Endothelial cell (in vitro differentiated cells): ENCODE measurements at regions not wholly inside any gene's neighbourhood (a gene's known extent, or its start where the extent isn't known, plus 50 kb on each side); places are given as distances from the start of the nearest gene placed in this dataset.
"Not testable (repeated sequence)": the region's sequence is repeated elsewhere in the genome, so short reads cannot be mapped to it uniquely, and the experiment has no call there.

Experiments
- DNase-seq: peaks from one replicate; pipeline ENCODE4 v3.0.0; 2021; ENCODE audit warnings: low spot score
- H3K27ac Mint-ChIP-seq: one replicate; pipeline ENCODE4 v1.8.0; 2021; ENCODE audit warnings: mixed read lengths, inconsistent platforms; ENCODE audit not compliant: unreplicated experiment
- H3K27me3 Mint-ChIP-seq: one replicate; pipeline ENCODE4 v1.8.0; 2021; ENCODE audit warnings: mild to moderate bottlenecking, moderate library complexity, mixed read lengths, inconsistent platforms; ENCODE audit not compliant: unreplicated experiment
- H3K36me3 Mint-ChIP-seq: one replicate; pipeline ENCODE4 v1.8.0; 2021; ENCODE audit warnings: mild to moderate bottlenecking, low read depth, mixed read lengths, inconsistent platforms; ENCODE audit not compliant: unreplicated experiment
- H3K4me1 Mint-ChIP-seq: one replicate; pipeline ENCODE4 v1.8.0; 2021; ENCODE audit warnings: mild to moderate bottlenecking, mixed read lengths, inconsistent platforms; ENCODE audit not compliant: unreplicated experiment
- H3K4me3 Mint-ChIP-seq: one replicate; pipeline ENCODE4 v1.8.0; 2021; ENCODE audit warnings: mild to moderate bottlenecking, mixed read lengths, inconsistent platforms; ENCODE audit not compliant: unreplicated experiment
- H3K9me3 Mint-ChIP-seq: one replicate; pipeline ENCODE4 v1.8.0; 2021; ENCODE audit warnings: mixed read lengths, inconsistent platforms; ENCODE audit not compliant: unreplicated experiment
- CTCF ChIP-seq: fragments of 200-600 bp; sonication (generic); IDR thresholded peaks from one replicate; pipeline ENCODE4 v1.5.0; 2021; ENCODE audit warnings: antibody characterized with exemption; ENCODE audit not compliant: unreplicated experiment

DNA sequence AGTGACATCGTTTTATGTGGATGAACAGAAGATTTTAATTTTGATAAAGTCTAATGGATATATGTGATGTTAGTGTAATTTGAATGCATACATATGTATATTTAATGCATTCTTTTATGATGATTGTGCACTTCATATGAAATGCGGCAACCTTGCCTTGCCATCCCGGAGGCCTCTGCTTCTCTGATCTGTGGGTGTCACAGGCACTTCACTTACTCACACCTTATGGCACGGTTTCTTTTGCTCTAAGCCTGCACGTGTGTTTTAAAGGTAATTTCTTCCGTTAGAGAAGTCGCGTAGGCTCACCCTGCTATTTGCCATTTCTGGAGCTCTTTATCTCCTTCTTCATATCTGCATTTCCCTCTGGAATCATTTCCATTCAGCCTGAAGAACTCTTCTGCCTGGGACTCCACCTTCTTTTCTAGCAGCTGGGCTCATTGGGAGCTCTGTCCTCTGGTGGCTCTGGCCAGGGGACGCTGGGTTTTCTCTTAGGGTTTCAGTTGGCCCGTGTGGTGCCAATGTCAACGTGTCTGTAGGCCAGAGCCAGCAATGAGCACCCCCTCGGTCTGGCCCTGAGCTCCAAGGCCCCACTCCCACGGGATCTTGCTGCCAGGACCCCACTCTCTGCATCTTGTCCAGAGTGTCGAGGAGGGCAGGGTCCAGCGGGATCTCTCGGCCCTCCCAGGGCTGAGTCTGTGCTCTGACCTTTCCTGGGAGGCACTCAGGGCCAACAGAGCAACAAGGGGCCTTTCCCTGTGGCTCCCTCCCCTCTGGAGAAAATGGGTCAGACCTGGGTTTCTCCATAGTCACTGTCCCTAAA is 97.3 kb downstream of the RTP5 start:
- H3K9me3 Mint-ChIP-seq, result no peaks in the 10 kb centered on the region
- peak overlapping the region; percentile 65 for H3K27ac Mint-ChIP-seq
- DNase-seq, result no peak
- TF ChIP-seq CTCF, result no peak
- peaks cover 26% of the 10 kb centered on the region for H3K4me1 Mint-ChIP-seq
- H3K27me3 Mint-ChIP-seq, result peaks cover 6% of the 10 kb centered on the region
- H3K36me3 Mint-ChIP-seq, result peaks cover 7% of the 10 kb centered on the region
- peak overlapping the region; percentile 2 for H3K4me3 Mint-ChIP-seq

- peaks cover 14% of the 10 kb centered on the region for H3K36me3 Mint-ChIP-seq
- no peaks in the 10 kb centered on the region for H3K9me3 Mint-ChIP-seq
- peaks cover 19% of the 10 kb centered on the region for H3K4me1 Mint-ChIP-seq
- DNase-seq, result no peak
- H3K4me3 Mint-ChIP-seq, result no peak overlapping the region
- no peak for TF ChIP-seq CTCF
- H3K27ac Mint-ChIP-seq, result no peak overlapping the region
- H3K27me3 Mint-ChIP-seq, result peaks cover 6% of the 10 kb centered on the region
These were observed 98.1 kb downstream of the RTP5 start for GRCh38 chr2:241967467-241968144.

DNA sequence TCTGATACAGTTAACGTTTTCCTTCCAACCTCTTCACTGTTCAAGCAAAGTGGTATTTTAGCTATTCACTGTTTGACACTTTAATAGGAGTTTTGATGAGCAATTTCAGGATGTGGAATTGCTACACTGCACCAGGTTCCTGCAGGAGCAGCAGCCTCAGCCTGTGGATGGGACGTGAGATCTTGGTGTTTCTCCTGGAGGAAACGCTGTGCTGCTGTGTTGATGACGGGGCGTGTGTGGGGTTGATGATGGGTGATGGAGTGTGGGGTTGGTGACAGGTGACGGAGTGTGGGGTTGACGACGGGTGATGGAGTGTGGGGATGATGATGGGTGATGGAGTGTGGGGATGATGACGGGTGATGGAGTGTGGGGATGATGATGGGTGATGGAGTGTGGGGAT is 98.9 kb downstream of the RTP5 start:
- Mint-ChIP-seq H3K27ac (no peak overlapping the region), H3K36me3 (peaks cover 22% of the 10 kb centered on the region), H3K4me1 (peaks cover 19% of the 10 kb centered on the region), H3K27me3 (peaks cover 10% of the 10 kb centered on the region), H3K4me3 (no peak overlapping the region), H3K9me3 (no peaks in the 10 kb centered on the region)
- TF ChIP-seq CTCF, result no peak
- DNase-seq, result no peak

DNA sequence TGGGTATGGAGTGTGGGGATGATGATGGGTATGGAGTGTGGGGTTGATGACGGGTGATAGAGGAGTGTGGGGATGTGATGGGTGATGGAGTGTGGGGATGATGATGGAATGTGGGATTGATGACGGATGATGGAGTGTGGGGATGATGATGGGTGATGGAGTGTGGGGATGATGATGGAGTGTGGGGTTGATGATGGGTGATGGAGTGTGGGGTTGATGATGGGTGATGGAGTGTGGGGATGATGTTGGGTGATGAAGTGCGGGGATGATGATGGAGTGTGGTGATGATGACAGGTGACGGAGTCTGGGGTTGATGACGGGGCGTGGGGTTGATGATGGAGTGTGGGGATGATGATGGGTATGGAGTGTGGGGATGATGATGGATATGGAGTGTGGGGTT is 99.7 kb downstream of the RTP5 start:
- not testable (repeated sequence) for H3K27ac Mint-ChIP-seq, H3K9me3 Mint-ChIP-seq, DNase-seq, H3K4me3 Mint-ChIP-seq
- Mint-ChIP-seq H3K27me3 (peaks cover 11% of the 10 kb centered on the region), H3K4me1 (peaks cover 16% of the 10 kb centered on the region), H3K36me3 (peaks cover 23% of the 10 kb centered on the region)

DNA sequence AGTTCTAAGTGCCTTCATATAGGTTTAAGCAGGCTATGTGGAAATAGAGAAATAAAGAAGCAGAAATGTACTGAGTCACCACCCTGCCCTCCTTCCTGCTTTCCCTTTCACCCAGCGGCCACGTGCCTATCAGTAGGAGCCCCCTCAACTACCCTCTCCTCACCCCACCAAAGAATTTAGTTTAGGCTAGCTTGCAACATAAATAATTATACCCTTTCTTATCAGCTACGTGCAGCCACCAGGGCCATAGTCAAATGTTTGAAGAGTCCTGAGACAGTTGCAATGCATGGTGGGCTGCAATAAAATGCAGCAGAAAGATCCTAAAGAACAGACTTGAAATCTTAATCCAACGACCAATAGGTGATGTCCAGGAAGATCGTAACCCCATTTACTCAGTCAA is 101.2 kb downstream of the RTP5 start:
- H3K4me3 Mint-ChIP-seq, result no peak overlapping the region
- H3K4me1 Mint-ChIP-seq, result peaks cover 12% of the 10 kb centered on the region
- no peak for TF ChIP-seq CTCF
- no peak overlapping the region for H3K27ac Mint-ChIP-seq
- no peak for DNase-seq
- H3K9me3 Mint-ChIP-seq, result no peaks in the 10 kb centered on the region
- H3K36me3 Mint-ChIP-seq, result peaks cover 23% of the 10 kb centered on the region
- H3K27me3 Mint-ChIP-seq, result peaks cover 11% of the 10 kb centered on the region
